ENCODE measurements at regions not wholly inside any gene's neighbourhood (a gene's known extent, or its start where the extent isn't known, plus 50 kb on each side); places are given as distances from the start of the nearest gene placed in this dataset.
"Not testable (repeated sequence)": the region's sequence is repeated elsewhere in the genome, so short reads cannot be mapped to it uniquely, and the experiment has no call there.

GRCh38 chr20:53764415-53764800 is 170.8 kb upstream of the ZNF217 start:
- no peak for DNase-seq

DNA sequence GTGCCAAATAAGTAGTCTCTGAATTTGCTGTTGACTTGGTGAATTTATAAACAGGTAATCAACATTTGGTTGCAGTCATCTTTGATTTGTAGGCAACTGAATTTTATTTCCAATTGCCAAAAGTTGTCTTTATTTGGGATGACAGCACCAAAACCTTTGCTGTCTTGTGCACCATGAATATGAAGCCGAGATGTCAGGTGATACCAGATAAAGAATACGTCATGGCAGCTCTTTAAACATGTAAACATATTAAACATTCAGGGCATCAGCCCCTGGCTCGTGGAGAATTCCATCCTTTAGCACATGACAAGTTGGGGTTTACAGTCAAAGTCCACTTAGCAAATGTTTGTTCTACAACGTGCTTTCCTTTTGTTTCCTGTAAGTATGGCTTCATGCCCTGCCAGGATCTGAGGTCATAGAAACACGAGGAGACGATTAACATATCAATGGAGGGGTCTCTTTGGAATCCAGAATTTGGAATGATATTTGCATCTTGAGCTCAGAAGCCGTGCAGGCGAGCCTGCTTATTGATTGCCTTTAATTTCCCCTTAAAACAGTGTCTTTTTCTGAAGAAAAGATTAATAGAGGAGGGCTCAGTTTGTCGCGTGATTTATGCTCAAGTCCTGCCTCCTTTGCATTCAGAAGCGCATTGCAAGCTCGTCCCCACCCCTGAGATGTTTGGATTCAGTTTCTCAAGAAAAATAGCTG is 170.2 kb upstream of the ZNF217 start:
- no peak for DNase-seq

DNA sequence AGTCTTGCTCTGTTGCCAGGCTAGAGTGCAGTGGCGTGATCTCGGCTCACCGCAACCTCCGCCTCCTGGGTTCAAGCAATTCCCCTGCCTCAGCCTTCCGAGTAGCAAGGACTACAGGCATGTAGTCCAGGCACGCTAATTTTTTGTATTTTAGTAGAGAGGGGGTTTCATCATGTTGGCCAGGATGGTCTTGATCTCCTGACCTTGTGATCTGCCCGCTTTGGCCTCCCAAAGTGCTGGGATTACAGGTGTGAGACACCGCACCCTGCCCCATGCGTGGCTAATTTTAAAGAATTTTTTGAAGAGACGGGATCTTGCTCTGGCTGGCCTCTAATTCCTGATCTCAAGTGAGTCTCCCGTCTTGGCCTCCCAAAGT is 168.8 kb upstream of the ZNF217 start:
- not testable (repeated sequence) for DNase-seq

DNA sequence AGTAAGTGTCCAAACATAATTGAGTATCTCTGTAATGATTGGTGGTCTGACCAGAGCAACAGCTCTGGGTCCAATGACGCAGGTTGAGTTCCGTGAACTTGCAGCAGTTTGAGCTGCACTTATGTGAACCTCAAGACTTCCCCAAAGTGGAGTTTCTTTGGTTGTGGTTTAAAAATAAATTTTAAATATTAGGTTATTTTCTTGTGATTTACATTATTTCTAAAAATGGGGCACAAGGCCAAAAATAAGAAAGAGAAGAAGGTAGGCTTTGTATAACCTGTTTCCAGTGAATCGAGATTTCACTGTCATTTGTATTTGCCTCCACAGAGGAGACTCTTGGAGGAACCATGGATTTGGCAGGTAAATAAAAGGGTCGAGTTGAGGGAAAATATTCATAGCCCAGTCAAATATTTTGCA is 166.4 kb upstream of the ZNF217 start:
- no peak for DNase-seq

DNA sequence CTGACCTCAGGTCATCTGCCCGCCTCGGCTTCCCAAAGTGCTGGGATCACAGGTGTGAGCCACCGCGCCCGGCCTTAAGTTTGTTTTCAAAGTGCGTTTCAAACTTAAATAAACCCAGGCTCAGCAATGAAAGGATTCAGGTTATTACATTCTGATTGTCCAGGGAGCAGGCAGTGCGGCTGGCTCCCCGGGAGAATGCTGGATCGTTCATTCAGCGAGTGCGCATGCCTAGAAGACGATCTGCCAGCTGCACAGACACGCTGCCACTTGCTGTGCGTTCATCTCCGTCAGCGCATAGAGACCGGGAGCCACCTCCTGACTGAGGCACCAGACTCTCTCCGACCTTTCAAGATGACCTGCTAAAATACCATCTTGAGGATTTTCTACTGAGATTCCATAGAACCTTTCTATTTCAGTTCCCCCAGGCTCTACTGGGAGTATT is 163.9 kb upstream of the ZNF217 start:
- DNase-seq: no peak

GRCh38 chr20:53755733-53756531 is 162.3 kb upstream of the ZNF217 start:
- no peak for DNase-seq

DNA sequence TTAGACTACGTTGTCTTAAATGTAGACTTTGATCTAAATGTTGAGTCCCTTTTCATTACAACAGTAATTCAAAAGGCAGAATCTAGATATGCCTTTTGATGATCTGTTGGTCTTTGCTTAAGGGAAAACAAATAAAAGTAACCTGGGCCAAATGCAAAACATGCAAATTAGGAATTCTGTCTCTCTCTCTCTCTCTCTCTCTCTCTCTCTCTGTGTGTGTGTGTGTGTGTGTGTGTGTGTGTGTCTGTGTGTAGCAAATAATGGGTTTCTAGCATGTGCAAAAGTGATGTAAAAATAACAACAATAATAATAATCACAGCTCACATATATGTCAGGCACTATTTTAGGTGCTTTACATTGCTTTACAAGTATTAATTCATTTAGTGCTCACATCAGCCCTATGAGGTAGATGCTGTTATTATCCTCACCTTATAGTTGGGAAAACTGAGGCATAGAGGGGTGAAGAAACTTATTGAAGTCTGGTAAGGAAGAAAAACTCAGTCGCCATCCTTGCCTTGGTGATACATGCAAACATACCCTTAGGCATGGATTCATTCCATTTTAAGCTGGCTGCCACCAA is 160.3 kb upstream of the ZNF217 start:
- no peak for DNase-seq

DNA sequence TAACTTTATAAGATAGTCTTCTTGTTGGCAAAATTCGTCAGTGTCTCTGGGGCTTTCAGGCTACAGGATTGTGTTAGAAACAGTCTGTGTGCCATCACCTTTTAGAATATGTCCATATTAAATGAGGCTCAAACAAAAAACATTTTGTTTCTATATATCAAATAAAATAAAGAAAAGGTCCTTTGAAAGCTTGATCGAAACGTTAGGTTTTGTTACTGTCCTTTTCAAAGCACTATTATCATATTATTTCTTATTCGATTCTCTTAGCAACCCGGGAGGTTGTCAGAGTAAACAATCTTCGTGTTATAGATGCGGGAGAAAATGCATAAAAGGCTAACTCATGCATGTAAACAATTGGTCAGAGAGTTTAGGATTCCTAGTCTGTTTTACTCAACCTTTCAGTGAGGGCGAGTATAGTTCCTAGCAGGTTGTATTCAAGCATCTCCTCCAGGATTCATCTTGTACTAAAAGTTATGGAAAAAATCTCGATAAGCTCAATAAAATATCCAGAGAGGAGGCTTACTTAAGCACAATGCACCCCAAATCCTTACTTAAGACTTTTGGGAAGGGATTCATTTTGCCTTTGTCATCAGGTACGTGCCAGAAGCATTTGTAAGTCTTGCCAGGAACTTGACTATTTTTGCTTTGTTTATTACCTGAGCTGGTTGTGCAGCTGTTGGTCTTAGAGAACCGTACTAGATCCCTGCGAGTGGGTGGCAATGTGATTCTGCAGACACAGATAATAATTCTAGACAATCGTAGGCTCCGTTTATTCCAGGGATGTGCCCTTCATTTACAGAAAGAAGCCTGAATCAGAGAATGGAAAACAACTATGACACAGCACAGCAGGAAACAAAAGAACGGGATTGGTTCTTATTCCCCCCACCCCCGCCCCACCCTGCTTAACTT is 159.6 kb upstream of the ZNF217 start:
- no peak for DNase-seq

DNA sequence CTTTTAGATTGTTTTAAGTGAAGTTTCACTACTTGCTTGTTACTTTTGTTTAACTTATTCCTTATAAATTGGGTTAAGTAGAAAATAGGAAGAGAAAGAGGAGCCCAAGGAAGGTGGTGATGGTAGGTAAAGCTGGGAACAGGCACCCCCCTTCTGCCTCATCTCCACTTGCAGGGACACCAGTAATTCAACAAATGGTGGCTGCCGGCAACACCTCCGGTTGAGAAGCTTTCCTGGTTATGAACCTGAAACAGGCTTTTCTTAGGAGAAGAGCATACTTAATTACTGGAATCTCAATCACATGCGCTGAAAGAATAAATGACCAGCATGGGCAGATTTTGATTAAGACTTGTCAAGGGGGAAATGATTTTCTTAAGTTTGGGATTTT is 158.9 kb upstream of the ZNF217 start:
- DNase-seq: no peak

DNA sequence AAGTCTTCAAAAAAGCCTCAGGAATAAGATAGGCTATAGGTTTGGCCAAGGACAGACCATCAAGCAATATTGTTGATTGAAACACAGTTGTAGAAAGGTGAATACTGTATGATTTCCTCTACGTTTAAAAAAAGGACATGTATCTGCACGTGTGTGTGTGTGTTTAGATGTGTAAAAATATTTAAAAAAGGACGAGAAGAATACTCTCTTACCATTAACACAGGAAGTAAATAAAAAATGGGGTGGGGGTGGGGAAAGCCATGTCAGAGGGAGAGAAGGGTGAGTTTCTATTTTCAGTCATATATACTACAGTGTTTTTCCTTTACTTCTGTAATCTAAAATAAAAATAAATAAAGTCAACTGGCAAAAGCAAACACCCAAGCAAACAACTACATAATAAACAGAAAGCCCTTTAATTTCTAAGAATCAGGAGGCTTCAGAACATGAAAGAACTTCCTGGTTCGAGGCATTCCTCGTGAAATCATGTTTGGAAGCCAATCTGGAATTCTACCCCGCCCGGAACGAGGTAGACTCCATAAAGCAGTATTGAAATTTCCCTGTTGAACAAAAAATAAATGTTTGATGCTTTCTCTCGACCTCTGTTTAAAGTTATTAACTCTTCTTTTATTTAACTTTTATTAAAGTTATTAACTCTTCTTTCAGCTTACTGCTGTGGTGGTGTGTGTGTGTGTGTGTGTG is 158.1 kb upstream of the ZNF217 start:
- no peak for DNase-seq

- DNase-seq: no peak
Observed at GRCh38 chr20:53750827-53751619, 157.4 kb upstream of the ZNF217 start.

- no peak for DNase-seq
Observed at GRCh38 chr20:53749499-53749898, 155.9 kb upstream of the ZNF217 start.

- DNase-seq: no peak
Observed at GRCh38 chr20:53748821-53749421, 155.3 kb upstream of the ZNF217 start.

DNA sequence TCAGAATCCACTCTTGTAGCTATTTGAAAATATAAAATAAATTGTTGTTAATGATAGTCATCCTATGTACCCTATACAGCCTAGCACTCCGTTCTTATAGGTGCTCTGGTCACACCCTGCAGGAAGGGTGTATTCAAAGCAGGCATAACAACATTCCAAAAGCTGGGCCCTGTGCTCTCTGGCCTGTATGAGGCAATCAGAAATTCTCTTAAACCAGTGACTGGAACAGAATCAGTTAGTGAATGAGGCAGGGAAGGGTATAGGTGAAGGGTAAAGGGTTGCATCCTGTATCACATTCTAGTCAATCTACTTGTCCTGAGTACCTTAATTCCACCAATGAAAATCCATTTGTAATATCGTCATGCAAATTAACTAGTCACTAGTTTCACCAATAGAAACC is 154.5 kb upstream of the ZNF217 start:
- DNase-seq: no peak

DNA sequence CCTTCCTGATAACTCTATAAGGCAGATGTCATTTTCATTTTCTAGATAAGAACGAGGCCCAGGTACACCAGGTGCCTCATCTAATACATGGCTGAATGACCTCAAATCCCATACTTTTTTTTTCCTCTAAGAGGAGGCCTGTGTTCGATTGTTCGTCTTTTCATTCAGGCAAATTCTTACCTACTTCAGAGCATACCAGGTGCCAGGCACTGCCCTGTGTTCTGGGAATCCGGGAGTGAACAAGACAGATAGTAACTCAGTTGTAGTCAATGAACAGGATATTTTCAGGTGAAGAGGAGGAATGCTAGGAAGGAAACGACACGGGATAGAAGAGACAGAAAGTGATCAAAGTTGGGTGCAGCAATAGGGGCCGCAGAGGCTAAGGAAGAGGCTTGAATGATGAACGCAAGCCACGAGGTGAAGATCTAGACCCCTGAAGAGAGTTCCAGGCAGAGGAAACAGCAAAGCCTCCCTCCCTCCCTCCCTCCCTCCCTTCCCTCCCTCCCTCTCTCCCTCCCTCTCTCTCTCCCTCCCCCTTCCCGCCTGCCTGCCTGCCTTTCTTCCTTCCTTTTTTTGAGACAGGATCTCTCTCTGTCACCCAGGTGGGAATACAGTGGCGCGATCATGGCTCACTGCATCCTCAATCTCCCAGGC is 150.1 kb upstream of the ZNF217 start:
- no peak for DNase-seq

GRCh38 chr20:53742685-53743081 is 149.0 kb upstream of the ZNF217 start:
- DNase-seq: no peak

- no peak for DNase-seq
Observed at GRCh38 chr20:53741726-53742028, 148.0 kb upstream of the ZNF217 start.

GRCh38 chr20:53739799-53740785 is 146.5 kb upstream of the ZNF217 start:
- no peak for DNase-seq

Data from NCI-H1092 (cell line).